HG02840 (cell line): ENCODE measurements at regions not wholly inside any gene's neighbourhood (a gene's known extent, or its start where the extent isn't known, plus 50 kb on each side); places are given as distances from the start of the nearest gene placed in this dataset.
"Not testable (repeated sequence)": the region's sequence is repeated elsewhere in the genome, so short reads cannot be mapped to it uniquely, and the experiment has no call there.

Source experiments
- ATAC-seq: cut with Tn5 transposase; IDR thresholded peaks from one replicate; pipeline ENCODE4 v1.9.1; 2021; ENCODE audit warnings: mild to moderate bottlenecking, moderate library complexity, moderate number of reproducible peaks; ENCODE audit not compliant: unreplicated experiment, low FRiP score

- ATAC-seq, result no peak
Observed at GRCh38 chr4:177494791-177495190, 52.6 kb upstream of the AGA start.

- not testable (repeated sequence) for ATAC-seq
Observed at GRCh38 chr4:177495626-177496025, 53.4 kb upstream of the AGA start.

- ATAC-seq, result no peak
Observed at GRCh38 chr4:177499537-177499936, 57.3 kb upstream of the AGA start.

- no peak for ATAC-seq
Observed at GRCh38 chr4:177505171-177505615, 63.0 kb upstream of the AGA start.

- ATAC-seq, result no peak
Observed at GRCh38 chr4:177508662-177509061, 66.4 kb upstream of the AGA start.

- ATAC-seq, result no peak
Observed at GRCh38 chr4:177509226-177509745, 67.0 kb upstream of the AGA start.

GRCh38 chr4:177511611-177512010, 69.4 kb upstream of the AGA start:
- no peak for ATAC-seq

- no peak for ATAC-seq
Observed at GRCh38 chr4:177512646-177513045, 70.4 kb upstream of the AGA start.

- no peak for ATAC-seq
Observed at GRCh38 chr4:177517862-177518261, 75.6 kb upstream of the AGA start.

GRCh38 chr4:177519481-177520260, 77.4 kb upstream of the AGA start:
- no peak for ATAC-seq

- ATAC-seq, result no peak
Observed at GRCh38 chr4:177528620-177529019, 86.4 kb upstream of the AGA start.

- no peak for ATAC-seq
Observed at GRCh38 chr4:177530561-177530960, 88.3 kb upstream of the AGA start.

GRCh38 chr4:177532358-177532757, 90.1 kb upstream of the AGA start:
- no peak for ATAC-seq

- not testable (repeated sequence) for ATAC-seq
Observed at GRCh38 chr4:177534841-177535240, 92.6 kb upstream of the AGA start.

- ATAC-seq, result no peak
Observed at GRCh38 chr4:177546745-177547144, 104.5 kb upstream of the AGA start.

GRCh38 chr4:177547985-177548384, 105.7 kb upstream of the AGA start:
- ATAC-seq, result no peak

- no peak for ATAC-seq
Observed at GRCh38 chr4:177555007-177555574, 112.9 kb upstream of the AGA start.

GRCh38 chr4:177557416-177557815, 115.2 kb upstream of the AGA start:
- no peak for ATAC-seq

GRCh38 chr4:177558995-177559394, 116.8 kb upstream of the AGA start:
- ATAC-seq, result no peak

GRCh38 chr4:177562163-177562562, 119.9 kb upstream of the AGA start:
- ATAC-seq, result no peak

- ATAC-seq, result no peak
Observed at GRCh38 chr4:177562859-177563258, 120.6 kb upstream of the AGA start.

- no peak for ATAC-seq
Observed at GRCh38 chr4:177566691-177567090, 124.5 kb upstream of the AGA start.
